GM12878 (cell line): ENCODE measurements at regions not wholly inside any gene's neighbourhood (a gene's known extent, or its start where the extent isn't known, plus 50 kb on each side); places are given as distances from the start of the nearest gene placed in this dataset.

Experiments used
- BACH1 ChIP-seq: fragments of 450-650 bp; IDR thresholded peaks from 2 replicates; pipeline ENCODE4 v1.6.1; 2017; ENCODE audit warnings: mild to moderate bottlenecking, borderline replicate concordance
- BCL11A ChIP-seq: IDR thresholded peaks from 2 replicates; pipeline ENCODE4 v1.6.1; 2011; ENCODE audit warnings: low read depth, low read length
- CREM ChIP-seq: IDR thresholded peaks from 2 replicates; pipeline ENCODE4 v1.6.1; 2014; ENCODE audit warnings: antibody characterized with exemption, low read depth
- CTCF ChIP-seq, 3 experiments: IDR thresholded peaks in 2 of 3; conservative IDR thresholded peaks in 1 of 3; 2 replicates each; pipeline ENCODE4 v1.5.1; 2011; ENCODE audit warnings: low read depth in 3 of 3, low read length in 3 of 3, mild to moderate bottlenecking in 3 of 3, control low read depth in 2 of 3, moderate library complexity in 2 of 3, inconsistent platforms in 1 of 3, mixed read lengths in 1 of 3; ENCODE audit not compliant: control insufficient read depth in 2 of 3, insufficient read depth in 1 of 3; ENCODE audit errors: extremely low read depth in 1 of 3
- ELK1 ChIP-seq: IDR thresholded peaks from 2 replicates; pipeline ENCODE4 v1.6.1; 2012; ENCODE audit warnings: low read depth, low read length, improper control_type of control experiment
- HSF1 ChIP-seq: fragments of 150-350 bp; IDR thresholded peaks from 2 replicates; pipeline ENCODE4 v1.6.1; 2014; ENCODE audit warnings: mild to moderate bottlenecking, low read depth, low read length
- IRF3 ChIP-seq: fragments of 450-650 bp; IDR thresholded peaks from 2 replicates; pipeline ENCODE4 v1.6.1; 2014; ENCODE audit warnings: mild to moderate bottlenecking
- MTA2 ChIP-seq: fragments of 450-650 bp; IDR thresholded peaks from 2 replicates; pipeline ENCODE4 v1.6.1; 2016; ENCODE audit warnings: low read depth, mild to moderate bottlenecking, moderate library complexity
- NBN ChIP-seq: fragments of 450-650 bp; IDR thresholded peaks from 2 replicates; pipeline ENCODE4 v1.6.1; 2016
- NR2C1 ChIP-seq: fragments of 450-650 bp; IDR thresholded peaks from 2 replicates; pipeline ENCODE4 v1.6.1; 2017; ENCODE audit warnings: antibody characterized with exemption, mild to moderate bottlenecking, moderate library complexity
- PML ChIP-seq: IDR thresholded peaks from 2 replicates; pipeline ENCODE4 v1.6.1; 2012; ENCODE audit warnings: low read length, inconsistent platforms
- POU2F2 ChIP-seq: IDR thresholded peaks from 3 replicates; pipeline ENCODE4 v1.6.1; 2011; ENCODE audit warnings: low read depth, mild to moderate bottlenecking, low read length, borderline replicate concordance
- RAD21 ChIP-seq: IDR thresholded peaks from 2 replicates; pipeline ENCODE4 v1.6.1; 2011; ENCODE audit warnings: mild to moderate bottlenecking, low read depth, low read length, moderate library complexity; ENCODE audit not compliant: insufficient read depth
- RB1 ChIP-seq: fragments of 450-650 bp; formaldehyde crosslinking; IDR thresholded peaks from 2 replicates; pipeline ENCODE4 v1.6.1; 2017; ENCODE audit warnings: mild to moderate bottlenecking, borderline replicate concordance
- SIN3A ChIP-seq: IDR thresholded peaks from 2 replicates; pipeline ENCODE4 v1.6.1; 2012; ENCODE audit warnings: low read depth, low read length, improper control_type of control experiment
- SMC3 ChIP-seq: IDR thresholded peaks from 2 replicates; pipeline ENCODE4 v1.6.1; 2011; ENCODE audit warnings: low read length, improper control_type of control experiment, borderline replicate concordance
- SP1 ChIP-seq: IDR thresholded peaks from one replicate; pipeline ENCODE4 v1.6.1; 2011; ENCODE audit warnings: low read depth, low read length
- SREBF2 ChIP-seq: IDR thresholded peaks from 2 replicates; pipeline ENCODE4 v1.6.1; 2012; ENCODE audit warnings: mild to moderate bottlenecking, low read length
- TCF12 ChIP-seq: IDR thresholded peaks from 2 replicates; pipeline ENCODE4 v1.6.1; 2011; ENCODE audit warnings: low read depth, mild to moderate bottlenecking, low read length
- TCF7 ChIP-seq: IDR thresholded peaks from 2 replicates; pipeline ENCODE4 v1.6.1; 2014; ENCODE audit warnings: antibody characterized with exemption, borderline replicate concordance
- WRNIP1 ChIP-seq: IDR thresholded peaks from 2 replicates; pipeline ENCODE4 v1.6.1; 2011; ENCODE audit warnings: low read depth, low read length, improper control_type of control experiment, borderline replicate concordance
- YY1 ChIP-seq: IDR thresholded peaks from 2 replicates; pipeline ENCODE4 v1.6.1; 2011; ENCODE audit warnings: low read depth, mild to moderate bottlenecking, low read length
- ZBTB33 ChIP-seq: fragments of 450-650 bp; IDR thresholded peaks from 2 replicates; pipeline ENCODE4 v1.6.1; 2017; ENCODE audit warnings: mild to moderate bottlenecking
- ZNF24 ChIP-seq: fragments of 450-650 bp; IDR thresholded peaks from 2 replicates; pipeline ENCODE4 v1.6.1; 2017; ENCODE audit warnings: antibody characterized with exemption, mild to moderate bottlenecking

GRCh38 chr6:166106076-166106686 lies 61.5 kb downstream of the TBXT start (continued):
- no peak for TF ChIP-seq HSF1
- peak; percentile 83 for TF ChIP-seq SMC3
- no peak for TF ChIP-seq WRNIP1
- no peak for TF ChIP-seq SIN3A
- no peak for TF ChIP-seq SP1
- TF ChIP-seq NR2C1, result no peak
- peak; percentile 58; the same call in 1 of the 2 replicates for TF ChIP-seq YY1
- TF ChIP-seq RAD21, result peak; percentile 91
- peak; percentile 81 to 95 (median 90) for TF ChIP-seq CTCF (IDR thresholded peaks at IDR 0.05 in 2 of 3, conservative IDR thresholded peaks at IDR 0.05 in 1 of 3; ENCODE audit: control insufficient read depth in 2 of 3, extremely low read depth in 1 of 3, insufficient read depth in 1 of 3, low read depth in 3 of 3, low read length in 3 of 3)
- no peak for TF ChIP-seq BACH1
- peak; percentile 61; the same call in 1 of the 3 replicates for TF ChIP-seq POU2F2
- TF ChIP-seq ZBTB33, result no peak
- no peak for TF ChIP-seq RB1
- no peak for TF ChIP-seq TCF12
- no peak for TF ChIP-seq CREM
- TF ChIP-seq BCL11A, result no peak
- TF ChIP-seq MTA2, result no peak
- no peak for TF ChIP-seq ELK1
- no peak for TF ChIP-seq SREBF2
- TF ChIP-seq NBN, result no peak
- TF ChIP-seq IRF3, result no peak
- TF ChIP-seq ZNF24, result no peak
- no peak for TF ChIP-seq TCF7
- TF ChIP-seq PML, result no peak
- TF ChIP-seq, all 136 proteins: peak for 6
